Activated T-cell treated with anti-CD3 and anti-CD28 coated beads for 48 hours (primary cell): ENCODE measurements at regions not wholly inside any gene's neighbourhood (a gene's known extent, or its start where the extent isn't known, plus 50 kb on each side); places are given as distances from the start of the nearest gene placed in this dataset.
"Not testable (repeated sequence)": the region's sequence is repeated elsewhere in the genome, so short reads cannot be mapped to it uniquely, and the experiment has no call there.

Experiments used
- DNase-seq: peaks from one replicate; pipeline ENCODE4 v3.0.0-alpha.2; 2020; ENCODE audit warnings: low read depth

GRCh38 chr5:8714861-8715260 is 831.0 kb downstream of the SEMA5A start:
- no peak for DNase-seq

- no peak for DNase-seq
These were observed 826.1 kb downstream of the SEMA5A start for GRCh38 chr5:8719796-8720195.

GRCh38 chr5:8720506-8720905 is 825.4 kb downstream of the SEMA5A start:
- DNase-seq: no peak

GRCh38 chr5:8721536-8721935 is 824.3 kb downstream of the SEMA5A start:
- DNase-seq: no peak

GRCh38 chr5:8726383-8727036 is 819.4 kb downstream of the SEMA5A start:
- no peak for DNase-seq

GRCh38 chr5:8727396-8727795 is 818.5 kb downstream of the SEMA5A start:
- DNase-seq: no peak

GRCh38 chr5:8729437-8729836 is 816.4 kb downstream of the SEMA5A start:
- DNase-seq: no peak

GRCh38 chr5:8730194-8730593 is 815.7 kb downstream of the SEMA5A start:
- DNase-seq: no peak

GRCh38 chr5:8731110-8731509 is 814.8 kb downstream of the SEMA5A start:
- not testable (repeated sequence) for DNase-seq

GRCh38 chr5:8740595-8740994 is 805.3 kb downstream of the SEMA5A start:
- no peak for DNase-seq

- DNase-seq: no peak
These were observed 796.3 kb downstream of the SEMA5A start for GRCh38 chr5:8749556-8749955.

GRCh38 chr5:8750100-8750499 is 795.8 kb downstream of the SEMA5A start:
- DNase-seq: no peak

- DNase-seq: no peak
These were observed 793.9 kb downstream of the SEMA5A start for GRCh38 chr5:8751971-8752370.

- no peak for DNase-seq
These were observed 793.3 kb downstream of the SEMA5A start for GRCh38 chr5:8752595-8752994.

GRCh38 chr5:8756498-8757084 is 789.3 kb downstream of the SEMA5A start:
- DNase-seq: no peak

GRCh38 chr5:8765886-8766285 is 780.0 kb downstream of the SEMA5A start:
- no peak for DNase-seq

GRCh38 chr5:8766448-8766847 is 779.4 kb downstream of the SEMA5A start:
- DNase-seq: no peak

- DNase-seq: no peak
These were observed 778.8 kb downstream of the SEMA5A start for GRCh38 chr5:8767111-8767510.

GRCh38 chr5:8767746-8768145 is 778.1 kb downstream of the SEMA5A start:
- no peak for DNase-seq

GRCh38 chr5:8769631-8770030 is 776.2 kb downstream of the SEMA5A start:
- no peak for DNase-seq

- no peak for DNase-seq
These were observed 775.4 kb downstream of the SEMA5A start for GRCh38 chr5:8770431-8770830.

GRCh38 chr5:8773046-8773615 is 772.7 kb downstream of the SEMA5A start:
- DNase-seq: no peak

GRCh38 chr5:8784692-8785091 is 761.2 kb downstream of the SEMA5A start:
- DNase-seq: no peak

GRCh38 chr5:8788246-8788645 is 757.6 kb downstream of the SEMA5A start:
- no peak for DNase-seq
